Esophagus muscularis mucosa (tissue), 4 donors: ENCODE measurements at regions not wholly inside any gene's neighbourhood (a gene's known extent, or its start where the extent isn't known, plus 50 kb on each side); places are given as distances from the start of the nearest gene placed in this dataset.

Experiments used
- DNase-seq: peaks from one replicate; pipeline ENCODE4 v3.0.0-alpha.2; 2017; ENCODE audit errors: extremely low spot score
- H3K27ac ChIP-seq, 4 donors: fragments of 200-600 bp; sonication (generic); replicated peaks in 1 of 4; 1 replicate in 3 of 4; 2 replicates in 1 of 4; pipeline ENCODE4 v1.5.1; 2016 to 2019; ENCODE audit warnings: mild to moderate bottlenecking in 1 of 4
- H3K27me3 ChIP-seq, 4 donors: fragments of 200-600 bp; sonication (generic); one replicate each; pipeline versions ENCODE4 v1.5.1 to v1.6.0; 2016 to 2019
- H3K36me3 ChIP-seq, 4 donors: fragments of 200-600 bp; sonication (generic); one replicate each; pipeline ENCODE4 v1.5.1; 2016 to 2019
- H3K4me1 ChIP-seq, 4 donors: fragments of 200-600 bp; sonication (generic); one replicate each; pipeline ENCODE4 v1.5.1; 2016 to 2019
- H3K4me3 ChIP-seq, 4 donors: fragments of 200-600 bp; sonication (generic); 1 replicate in 2 of 4; 2 replicates in 2 of 4; pipeline ENCODE4 v1.5.1; 2016 to 2019; ENCODE audit warnings: mild to moderate bottlenecking in 4 of 4, moderate library complexity in 1 of 4
- H3K9me3 ChIP-seq, 4 donors: fragments of 200-600 bp; sonication (generic); 1 replicate in 3 of 4; 2 replicates in 1 of 4; pipeline ENCODE4 v1.5.1; 2016 to 2019
- EP300 ChIP-seq: sonication (generic); formaldehyde crosslinking; IDR thresholded peaks from one replicate; pipeline ENCODE4 v1.6.1; 2017; ENCODE audit warnings: antibody characterized with exemption
- POLR2A ChIP-seq: fragments of 450-650 bp; IDR thresholded peaks from one replicate; pipeline ENCODE4 v1.6.1; 2017; ENCODE audit warnings: antibody characterized with exemption, moderate library complexity, mild to moderate bottlenecking, low read depth
- POLR2AphosphoS5 ChIP-seq, 2 donors: sonication (generic); formaldehyde crosslinking; IDR thresholded peaks; one replicate each; pipeline ENCODE4 v1.6.1; 2017; ENCODE audit warnings: antibody characterized with exemption in 2 of 2
- WGBS: methylation state at CpG from one replicate; pipeline ENCODE4 v1.1.5; 2018; 5-methylcytosine and 5-hydroxymethylcytosine counted together
- intact Hi-C: fragments of 100-400 bp; cut with DNase I; formaldehyde crosslinking; loops from one replicate; pipeline ENCODE4 v1.15.1; 2023
- TF ChIP-seq, protein P1 (sequence below), 3 experiments: fragments of 200-600 bp in 2 of 3; fragments of 450-650 bp in 1 of 3; sonication (generic) in 2 of 3; IDR thresholded peaks; one replicate each; pipeline ENCODE4 v1.5.1; 2017 to 2019; ENCODE audit warnings: antibody characterized with exemption in 3 of 3, mild to moderate bottlenecking in 2 of 3, moderate library complexity in 1 of 3

- H3K4me3 ChIP-seq = no peak overlapping the region
- no peaks in the 10 kb centered on the region for H3K36me3 ChIP-seq
- H3K27ac ChIP-seq = no peak overlapping the region
- H3K9me3 ChIP-seq = no peaks in the 10 kb centered on the region
- WGBS = 91% methylated on average over 5 of the region's 5 CpGs
- no peak for DNase-seq
- TF ChIP-seq EP300 = no peak
- TF ChIP-seq, protein P1, sequence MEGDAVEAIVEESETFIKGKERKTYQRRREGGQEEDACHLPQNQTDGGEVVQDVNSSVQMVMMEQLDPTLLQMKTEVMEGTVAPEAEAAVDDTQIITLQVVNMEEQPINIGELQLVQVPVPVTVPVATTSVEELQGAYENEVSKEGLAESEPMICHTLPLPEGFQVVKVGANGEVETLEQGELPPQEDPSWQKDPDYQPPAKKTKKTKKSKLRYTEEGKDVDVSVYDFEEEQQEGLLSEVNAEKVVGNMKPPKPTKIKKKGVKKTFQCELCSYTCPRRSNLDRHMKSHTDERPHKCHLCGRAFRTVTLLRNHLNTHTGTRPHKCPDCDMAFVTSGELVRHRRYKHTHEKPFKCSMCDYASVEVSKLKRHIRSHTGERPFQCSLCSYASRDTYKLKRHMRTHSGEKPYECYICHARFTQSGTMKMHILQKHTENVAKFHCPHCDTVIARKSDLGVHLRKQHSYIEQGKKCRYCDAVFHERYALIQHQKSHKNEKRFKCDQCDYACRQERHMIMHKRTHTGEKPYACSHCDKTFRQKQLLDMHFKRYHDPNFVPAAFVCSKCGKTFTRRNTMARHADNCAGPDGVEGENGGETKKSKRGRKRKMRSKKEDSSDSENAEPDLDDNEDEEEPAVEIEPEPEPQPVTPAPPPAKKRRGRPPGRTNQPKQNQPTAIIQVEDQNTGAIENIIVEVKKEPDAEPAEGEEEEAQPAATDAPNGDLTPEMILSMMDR (IDR thresholded peaks at IDR 0.05) = no peak
- no peak for TF ChIP-seq POLR2A
- TF ChIP-seq POLR2AphosphoS5 (IDR thresholded peaks at IDR 0.05) = no peak
- H3K4me1 ChIP-seq = no peaks in the 10 kb centered on the region
- no peaks in the 10 kb centered on the region for H3K27me3 ChIP-seq
- intact Hi-C loops = no loop called here
Observed at GRCh38 chr1:239250353-239251035, 135.9 kb upstream of the CHRM3 start.

DNA sequence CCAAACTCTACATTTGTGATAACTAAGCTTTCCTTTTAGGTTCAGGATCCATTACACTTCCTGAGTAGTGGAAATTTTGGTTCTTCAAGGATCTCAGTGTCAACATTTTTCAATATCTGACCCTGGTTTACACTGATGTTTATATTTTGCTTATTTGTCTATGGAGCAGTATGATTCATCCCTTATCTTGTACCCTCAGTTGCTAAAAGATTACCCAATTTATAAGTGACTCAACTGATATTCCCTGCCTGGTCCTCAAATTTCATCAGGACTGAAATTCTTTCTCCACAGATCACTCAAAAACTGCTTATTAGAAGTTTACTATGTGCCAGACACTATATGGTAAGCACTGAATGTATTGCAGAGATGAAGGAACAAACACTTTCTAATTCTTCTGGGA, 139.1 kb upstream of the CHRM3 start:
- DNase-seq = no peak
- no peak overlapping the region for H3K4me3 ChIP-seq
- H3K27me3 ChIP-seq = no peaks in the 10 kb centered on the region
- H3K27ac ChIP-seq = no peak overlapping the region
- H3K36me3 ChIP-seq = no peaks in the 10 kb centered on the region
- intact Hi-C loops = no loop called here
- H3K9me3 ChIP-seq = no peaks in the 10 kb centered on the region
- H3K4me1 ChIP-seq = no peaks in the 10 kb centered on the region
- no peak for TF ChIP-seq POLR2A
- TF ChIP-seq, protein P1 (IDR thresholded peaks at IDR 0.05) = no peak
- TF ChIP-seq POLR2AphosphoS5 (IDR thresholded peaks at IDR 0.05) = no peak
- no peak for TF ChIP-seq EP300

DNA sequence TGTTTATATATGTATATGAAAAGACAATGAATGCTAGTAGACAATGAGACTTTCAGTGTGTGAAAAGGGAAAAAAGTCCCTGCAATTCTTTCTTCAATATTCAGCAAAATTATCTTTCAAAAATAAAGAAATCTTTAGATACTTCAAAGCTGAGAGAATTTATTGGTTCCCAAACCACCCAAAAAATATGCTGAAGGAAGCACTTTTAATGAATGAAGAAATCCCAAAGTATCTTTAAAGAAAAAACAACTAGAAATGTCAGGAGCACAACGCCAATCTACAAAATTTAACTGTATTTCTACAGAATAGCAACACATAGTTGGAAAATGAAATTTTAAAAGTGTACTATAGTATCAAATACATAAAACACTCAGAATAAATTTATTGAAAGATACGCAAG, 142.3 kb upstream of the CHRM3 start:
- no peak for TF ChIP-seq POLR2A
- no peak for TF ChIP-seq EP300
- no peak for TF ChIP-seq POLR2AphosphoS5 (IDR thresholded peaks at IDR 0.05)
- TF ChIP-seq, protein P1 (IDR thresholded peaks at IDR 0.05) = no peak
- Histone ChIP-seq H3K27me3 (no peaks in the 10 kb centered on the region), H3K9me3 (no peaks in the 10 kb centered on the region), H3K27ac (no peak overlapping the region), H3K36me3 (no peaks in the 10 kb centered on the region), H3K4me3 (no peak overlapping the region), H3K4me1 (no peaks in the 10 kb centered on the region)
- intact Hi-C loops = no loop called here
- WGBS = 92% methylated on average over 2 of the region's 2 CpGs
- no peak for DNase-seq

- no peaks in the 10 kb centered on the region for H3K27me3 ChIP-seq
- no peaks in the 10 kb centered on the region for H3K4me1 ChIP-seq
- no peak for TF ChIP-seq EP300
- no peak for TF ChIP-seq POLR2A
- TF ChIP-seq, protein P1 (IDR thresholded peaks at IDR 0.05) = no peak
- TF ChIP-seq POLR2AphosphoS5 (IDR thresholded peaks at IDR 0.05) = no peak
- H3K4me3 ChIP-seq = no peak overlapping the region
- intact Hi-C loops = no loop called here
- H3K27ac ChIP-seq = no peak overlapping the region
- H3K9me3 ChIP-seq = no peaks in the 10 kb centered on the region
- DNase-seq = no peak
- 87% methylated on average over 2 of the region's 2 CpGs for WGBS
- H3K36me3 ChIP-seq = no peaks in the 10 kb centered on the region
Observed at GRCh38 chr1:239243006-239243405, 143.4 kb upstream of the CHRM3 start.

DNA sequence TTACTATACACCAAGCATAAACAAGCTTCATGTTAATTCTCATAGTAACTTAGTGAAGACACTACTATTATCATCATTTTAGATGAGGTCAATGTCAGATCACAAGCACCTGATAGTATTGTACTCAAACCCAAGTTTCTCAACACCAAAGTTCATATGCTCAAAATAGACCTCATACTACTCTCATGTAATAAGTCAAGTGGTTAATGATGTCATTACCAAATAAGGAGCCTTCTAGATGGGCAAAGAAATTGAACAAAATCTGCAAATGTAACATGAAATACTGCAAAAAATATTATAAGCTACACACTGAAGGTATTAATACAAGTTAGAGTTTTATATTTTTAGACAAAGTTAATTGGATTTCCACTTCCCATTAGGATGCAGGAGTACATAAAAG, 144.0 kb upstream of the CHRM3 start:
- H3K27ac ChIP-seq = no peak overlapping the region
- no peak overlapping the region for H3K4me3 ChIP-seq
- TF ChIP-seq, protein P1 (IDR thresholded peaks at IDR 0.05) = no peak
- no peak for TF ChIP-seq POLR2A
- intact Hi-C loops = no loop called here
- no peaks in the 10 kb centered on the region for H3K36me3 ChIP-seq
- H3K9me3 ChIP-seq = no peaks in the 10 kb centered on the region
- H3K4me1 ChIP-seq = no peaks in the 10 kb centered on the region
- DNase-seq = no peak
- no peaks in the 10 kb centered on the region for H3K27me3 ChIP-seq
